Midbrain (tissue), 1 donor: ENCODE measurements at regions not wholly inside any gene's neighbourhood (a gene's known extent, or its start where the extent isn't known, plus 50 kb on each side); places are given as distances from the start of the nearest gene placed in this dataset.

Source experiments
- DNase-seq: peaks from one replicate; lab custom pipeline; 2025; lab: John Stamatoyannopoulos, UW

- no peak for DNase-seq
Observed at GRCh38 chr10:81021428-81022129, 483.9 kb downstream of the SH2D4B start.

DNA sequence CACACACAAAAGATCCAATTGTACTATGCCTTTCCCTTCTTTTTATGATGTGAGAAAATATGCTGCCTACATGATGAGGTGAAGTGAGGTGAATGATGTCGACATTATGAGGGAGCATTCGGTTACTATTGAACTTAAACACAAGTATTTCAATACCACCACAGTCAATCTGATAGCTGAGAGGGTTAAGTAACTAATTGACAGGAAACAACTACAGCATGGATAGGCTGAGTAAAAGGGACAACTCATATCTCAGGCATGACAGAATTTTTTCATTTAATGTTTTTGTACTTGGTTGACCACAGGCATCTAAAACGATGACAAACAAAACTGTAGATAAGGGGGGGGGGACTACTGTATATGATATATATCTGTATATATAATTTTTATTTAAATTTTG, 488.9 kb downstream of the SH2D4B start:
- DNase-seq = no peak

DNA sequence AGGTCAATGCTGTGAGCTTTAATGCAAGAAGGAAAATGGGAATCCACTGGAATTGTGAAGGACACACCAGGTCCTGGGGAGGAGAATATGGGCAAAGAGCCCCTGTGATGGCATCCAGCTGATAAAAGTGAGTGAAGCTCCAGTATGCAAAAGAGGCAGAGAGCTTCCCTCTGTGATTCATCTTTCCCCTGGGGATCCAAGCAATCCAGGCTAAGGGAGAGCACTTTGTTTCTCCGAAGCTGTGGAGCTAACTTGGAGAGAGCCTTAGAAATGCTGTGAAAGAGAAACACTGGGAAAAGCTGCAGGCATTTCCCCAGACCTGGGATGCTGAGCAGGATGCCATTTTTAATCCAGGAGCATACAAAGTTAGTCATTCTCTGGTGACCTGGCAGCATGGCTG, 489.5 kb downstream of the SH2D4B start:
- no peak for DNase-seq

- no peak for DNase-seq
Observed at GRCh38 chr10:81027706-81028105, 490.0 kb downstream of the SH2D4B start.

DNA sequence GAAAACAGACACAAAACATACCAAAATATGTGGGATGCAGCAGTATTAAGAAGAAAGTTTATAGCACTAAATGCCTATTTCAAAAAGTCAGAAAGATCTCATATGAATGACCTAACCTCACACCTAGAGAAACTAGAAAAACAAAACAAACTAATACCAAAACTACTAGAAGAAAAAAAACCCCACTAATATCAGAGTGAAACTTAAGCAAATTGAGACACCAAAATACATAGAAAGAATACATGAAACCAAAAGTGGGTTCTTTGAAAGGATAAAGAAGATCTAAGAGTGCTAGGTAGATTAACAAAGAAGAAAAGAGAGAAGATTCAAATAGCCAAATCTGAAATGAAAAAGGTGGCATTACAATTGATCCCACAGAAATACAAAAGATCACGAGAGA, 494.1 kb downstream of the SH2D4B start:
- no peak for DNase-seq

- DNase-seq = no peak
Observed at GRCh38 chr10:81034383-81034782, 496.7 kb downstream of the SH2D4B start.

- no peak for DNase-seq
Observed at GRCh38 chr10:81036257-81036656, 498.6 kb downstream of the SH2D4B start.

DNA sequence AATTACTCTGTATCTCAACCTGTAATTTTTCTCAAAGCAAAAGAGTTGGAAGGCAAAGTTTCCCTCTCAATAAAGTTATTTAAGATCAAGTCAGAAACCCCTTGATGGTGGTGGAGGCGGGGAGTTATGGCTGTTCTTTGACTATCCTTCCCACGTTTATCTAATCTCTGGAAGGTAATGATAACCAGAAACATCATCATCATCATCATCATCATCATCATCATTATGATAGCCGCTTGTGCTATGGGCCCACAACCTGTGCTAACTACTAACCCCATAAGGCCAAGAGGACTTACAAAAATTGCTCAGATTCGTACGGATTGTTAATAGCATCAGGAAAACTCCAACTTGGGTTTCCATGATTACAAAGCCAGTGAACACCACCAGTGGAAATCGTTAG, 502.3 kb downstream of the SH2D4B start:
- no peak for DNase-seq

- DNase-seq = no peak
Observed at GRCh38 chr10:81040940-81041339, 503.2 kb downstream of the SH2D4B start.

DNA sequence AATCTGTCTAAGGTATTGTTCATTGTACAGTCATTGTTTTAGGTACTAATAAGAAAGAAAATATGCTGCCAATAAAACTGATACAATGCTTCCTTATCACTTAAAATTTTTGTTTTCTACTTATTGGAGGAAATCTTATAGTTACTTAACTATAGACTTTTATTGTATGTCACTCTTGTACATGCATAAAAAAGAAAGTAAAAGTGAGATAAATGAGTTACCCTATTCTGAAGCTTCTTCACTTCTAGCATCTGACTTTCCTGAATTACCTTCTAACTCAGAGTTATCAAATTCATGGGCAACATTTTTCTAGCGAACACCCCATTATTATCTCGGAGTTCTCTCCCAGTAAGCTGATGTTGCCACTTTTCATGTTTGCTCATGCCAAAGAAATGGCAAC, 504.9 kb downstream of the SH2D4B start:
- no peak for DNase-seq

GRCh38 chr10:81065474-81065873, 527.8 kb downstream of the SH2D4B start:
- no peak for DNase-seq

DNA sequence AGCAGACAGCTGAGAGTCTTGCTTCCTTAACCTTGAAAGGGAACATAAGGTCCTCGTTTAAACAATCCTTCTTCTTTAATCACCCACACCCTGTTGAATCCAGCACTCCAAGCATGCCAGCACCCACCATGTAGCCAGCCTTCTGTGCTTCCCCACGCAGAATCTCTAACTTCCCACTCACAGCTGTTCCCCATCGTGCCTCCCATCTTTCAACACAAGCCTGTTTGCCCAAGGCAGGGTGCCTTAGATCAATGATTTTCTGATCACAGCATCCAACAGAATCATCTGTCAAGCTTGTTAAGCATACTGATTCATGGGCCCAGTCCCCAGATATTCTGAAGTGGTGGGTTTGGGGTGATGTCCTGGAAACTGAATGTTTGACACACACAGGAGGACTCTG, 530.8 kb downstream of the SH2D4B start:
- DNase-seq = no peak

GRCh38 chr10:81071087-81071796, 533.5 kb downstream of the SH2D4B start:
- DNase-seq = no peak

DNA sequence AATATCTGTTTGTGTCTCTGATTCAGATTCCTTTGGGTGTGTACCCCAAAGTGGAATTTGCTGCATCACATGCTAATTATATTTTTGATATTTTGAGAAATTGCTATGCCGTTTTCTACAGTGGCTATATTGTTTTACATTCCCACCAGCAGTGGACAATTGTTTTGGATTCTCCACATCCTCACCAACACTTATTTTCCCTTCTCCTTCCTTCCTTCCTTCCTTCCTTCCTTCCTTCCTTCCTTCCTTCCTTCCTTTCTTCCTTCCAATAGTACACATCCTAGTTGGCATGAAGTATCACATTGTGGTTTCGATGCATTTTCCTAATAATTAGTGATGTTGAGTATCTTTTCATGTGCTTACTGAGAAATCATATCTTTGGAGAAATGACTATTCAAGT, 535.5 kb downstream of the SH2D4B start:
- no peak for DNase-seq

GRCh38 chr10:81081887-81082620, 544.4 kb downstream of the SH2D4B start:
- DNase-seq = no peak

- no peak for DNase-seq
Observed at GRCh38 chr10:81082621-81083376, 545.1 kb downstream of the SH2D4B start.

DNA sequence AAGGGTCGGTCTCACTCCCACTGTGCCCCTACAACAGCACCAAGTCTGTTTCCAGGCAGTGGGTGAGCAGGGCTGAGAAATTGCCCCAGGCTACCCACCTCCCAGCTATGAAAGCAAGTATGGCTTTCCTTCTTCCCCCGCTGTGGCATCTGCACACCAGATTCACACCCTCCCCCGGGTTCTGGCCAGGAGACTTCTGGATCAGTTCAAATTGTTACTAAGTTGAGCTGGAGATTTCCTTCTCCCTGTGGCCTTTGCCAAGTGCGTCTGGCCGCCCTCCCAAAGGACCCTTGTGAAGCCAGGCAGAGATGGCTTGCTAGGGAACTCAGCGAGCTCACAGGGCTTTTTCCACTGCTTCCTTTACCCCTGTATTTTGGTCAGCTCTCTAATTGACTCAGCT, 555.4 kb downstream of the SH2D4B start:
- no peak for DNase-seq

DNA sequence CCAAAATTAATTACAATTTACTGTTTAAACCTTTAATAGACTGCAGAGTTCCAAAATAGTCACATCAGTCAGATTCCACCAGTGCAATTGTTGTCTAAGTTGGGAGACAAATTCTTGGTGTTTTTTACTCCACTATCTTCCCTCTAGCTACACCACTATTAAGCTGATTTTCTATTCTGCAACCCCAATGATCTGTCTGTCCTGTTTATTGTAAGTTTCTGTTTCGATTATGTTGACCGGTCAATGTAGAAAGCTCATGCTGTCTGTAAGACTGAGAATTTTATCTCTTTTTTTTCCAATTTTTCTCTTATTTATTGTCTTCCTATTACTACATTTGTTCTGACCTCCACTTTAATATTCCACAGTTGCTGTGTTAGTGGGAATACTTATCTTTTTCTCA, 557.5 kb downstream of the SH2D4B start:
- DNase-seq = no peak

- DNase-seq = no peak
Observed at GRCh38 chr10:81096558-81096957, 558.9 kb downstream of the SH2D4B start.

GRCh38 chr10:81101062-81101461, 563.4 kb downstream of the SH2D4B start:
- DNase-seq = no peak

DNA sequence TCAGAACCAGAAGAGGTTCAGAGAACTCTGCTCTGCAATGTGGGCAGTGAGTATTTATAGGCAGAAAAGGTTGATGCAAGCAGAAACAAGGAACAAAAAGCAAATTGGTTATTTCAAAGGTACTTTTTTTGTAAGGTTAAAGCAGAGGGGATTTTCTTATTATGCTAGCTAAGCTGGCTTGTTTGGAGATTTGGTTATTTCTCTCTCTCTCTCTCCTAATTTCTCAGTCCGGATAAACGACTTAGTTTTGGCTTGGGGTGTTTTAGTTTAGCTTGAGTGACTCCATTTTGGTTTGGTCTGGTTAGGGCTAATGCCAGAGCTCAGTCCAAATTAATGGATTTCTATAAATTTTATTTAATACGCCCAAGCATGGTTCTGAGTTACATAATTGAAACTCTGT, 566.8 kb downstream of the SH2D4B start:
- no peak for DNase-seq

GRCh38 chr10:81108516-81109199, 571.0 kb downstream of the SH2D4B start:
- DNase-seq = no peak
